ENCODE measurements at regions not wholly inside any gene's neighbourhood (a gene's known extent, or its start where the extent isn't known, plus 50 kb on each side); places are given as distances from the start of the nearest gene placed in this dataset.

GRCh38 chr9:113687680-113688371 is 188.3 kb upstream of the ZNF618 start (continued):
- TF ChIP-seq ZNF274 (IDR thresholded peaks at IDR 0.05; ENCODE audit: borderline replicate concordance, extremely low read depth, low read length) (no peak), EZH2 (IDR thresholded peaks at IDR 0.05; ENCODE audit: low read depth, low read length, severe bottlenecking) (peak; percentile 60), POLR2AphosphoS5 (IDR thresholded peaks at IDR 0.05; ENCODE audit: low read depth, low read length) (no peak), CHD2 (IDR thresholded peaks at IDR 0.05; ENCODE audit: low read length) (no peak), YY1 (IDR thresholded peaks at IDR 0.05; ENCODE audit: low read depth, low read length) (no peak), FOSL1 (IDR thresholded peaks at IDR 0.05; ENCODE audit: insufficient read depth, low read depth, low read length) (no peak), POU5F1 (IDR thresholded peaks at IDR 0.05; ENCODE audit: low read depth, low read length) (no peak), SP4 (IDR thresholded peaks at IDR 0.05; ENCODE audit: low read length) (no peak), SAP30 (IDR thresholded peaks at IDR 0.05; ENCODE audit: insufficient read depth, insufficient replicate concordance, low read length) (no peak), SUZ12 (IDR thresholded peaks at IDR 0.05; ENCODE audit: low read length) (peak; percentile 81; the same call in 1 of the 2 replicates), BCL11A (IDR thresholded peaks at IDR 0.05; ENCODE audit: low read depth in 2 of 2, low read length in 2 of 2) (no peak), CBX8 (IDR thresholded peaks at IDR 0.05; ENCODE audit: borderline replicate concordance, low read depth, low read length) (no peak), TBP (IDR thresholded peaks at IDR 0.05; ENCODE audit: low read depth, low read length) (no peak), SRF (IDR thresholded peaks at IDR 0.05; ENCODE audit: low read depth, low read length) (no peak), CREB1 (IDR thresholded peaks at IDR 0.05) (no peak), RNF2 (IDR thresholded peaks at IDR 0.05; ENCODE audit: borderline replicate concordance, low read depth, low read length, missing control alignments, poor library complexity, severe bottlenecking) (peak; percentile 59), NRF1 (IDR thresholded peaks at IDR 0.05; ENCODE audit: low read depth, low read length) (no peak), TEAD4 (IDR thresholded peaks at IDR 0.05; ENCODE audit: low read depth, low read length) (no peak), RAD21 (IDR thresholded peaks at IDR 0.05 in 1 of 2, conservative IDR thresholded peaks at IDR 0.05 in 1 of 2; ENCODE audit: low read depth in 2 of 2, low read length in 2 of 2) (no peak; a peak in 1 of 4 replicates), RBBP5 (IDR thresholded peaks at IDR 0.05; ENCODE audit: borderline replicate concordance, low read depth, low read length) (peak; percentile 49; the same call in 1 of the 2 replicates)
- TF ChIP-seq, protein P1, sequence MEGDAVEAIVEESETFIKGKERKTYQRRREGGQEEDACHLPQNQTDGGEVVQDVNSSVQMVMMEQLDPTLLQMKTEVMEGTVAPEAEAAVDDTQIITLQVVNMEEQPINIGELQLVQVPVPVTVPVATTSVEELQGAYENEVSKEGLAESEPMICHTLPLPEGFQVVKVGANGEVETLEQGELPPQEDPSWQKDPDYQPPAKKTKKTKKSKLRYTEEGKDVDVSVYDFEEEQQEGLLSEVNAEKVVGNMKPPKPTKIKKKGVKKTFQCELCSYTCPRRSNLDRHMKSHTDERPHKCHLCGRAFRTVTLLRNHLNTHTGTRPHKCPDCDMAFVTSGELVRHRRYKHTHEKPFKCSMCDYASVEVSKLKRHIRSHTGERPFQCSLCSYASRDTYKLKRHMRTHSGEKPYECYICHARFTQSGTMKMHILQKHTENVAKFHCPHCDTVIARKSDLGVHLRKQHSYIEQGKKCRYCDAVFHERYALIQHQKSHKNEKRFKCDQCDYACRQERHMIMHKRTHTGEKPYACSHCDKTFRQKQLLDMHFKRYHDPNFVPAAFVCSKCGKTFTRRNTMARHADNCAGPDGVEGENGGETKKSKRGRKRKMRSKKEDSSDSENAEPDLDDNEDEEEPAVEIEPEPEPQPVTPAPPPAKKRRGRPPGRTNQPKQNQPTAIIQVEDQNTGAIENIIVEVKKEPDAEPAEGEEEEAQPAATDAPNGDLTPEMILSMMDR (IDR thresholded peaks at IDR 0.05; ENCODE audit: control extremely low read depth in 1 of 3, insufficient read depth in 1 of 3, low read depth in 1 of 3, low read length in 3 of 3), result no peak
- TF ChIP-seq, protein P2, sequence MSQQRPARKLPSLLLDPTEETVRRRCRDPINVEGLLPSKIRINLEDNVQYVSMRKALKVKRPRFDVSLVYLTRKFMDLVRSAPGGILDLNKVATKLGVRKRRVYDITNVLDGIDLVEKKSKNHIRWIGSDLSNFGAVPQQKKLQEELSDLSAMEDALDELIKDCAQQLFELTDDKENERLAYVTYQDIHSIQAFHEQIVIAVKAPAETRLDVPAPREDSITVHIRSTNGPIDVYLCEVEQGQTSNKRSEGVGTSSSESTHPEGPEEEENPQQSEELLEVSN (IDR thresholded peaks at IDR 0.05), result peak; percentile 53; the same call in 1 of the 2 replicates
